OCI-LY3 (cell line): ENCODE measurements at regions not wholly inside any gene's neighbourhood (a gene's known extent, or its start where the extent isn't known, plus 50 kb on each side); places are given as distances from the start of the nearest gene placed in this dataset.
"Not testable (repeated sequence)": the region's sequence is repeated elsewhere in the genome, so short reads cannot be mapped to it uniquely, and the experiment has no call there.

ENCODE experiments used
- H2AFZ ChIP-seq: fragments of 200-600, 300-600 bp; shearing (Covaris generic); 2 replicates; pipeline ENCODE4 v1.6.0; 2014; ENCODE audit warnings: antibody characterized with exemption, low read depth, low read length
- H3K27ac ChIP-seq: fragments of 200-600, 300-600 bp; sonication (generic); 2 replicates; pipeline ENCODE4 v1.5.1; 2014; ENCODE audit warnings: mild to moderate bottlenecking, low read length, moderate library complexity, mixed read lengths
- H3K27me3 ChIP-seq: fragments of 200-600, 300-600 bp; sonication (generic); 2 replicates; pipeline ENCODE4 v1.6.1; 2014; ENCODE audit warnings: low read depth, low read length, mixed read lengths
- H3K36me3 ChIP-seq: fragments of 200-600, 300-600 bp; sonication (generic); replicated peaks from 2 replicates; pipeline ENCODE3; 2014; ENCODE audit warnings: low read depth, low read length, mixed read lengths
- H3K4me1 ChIP-seq: fragments of 300-600, 200-600 bp; sonication (generic); 2 replicates; pipeline ENCODE4 v1.6.1; 2014; ENCODE audit warnings: low read length, mixed read lengths
- H3K4me2 ChIP-seq: fragments of 200-600, 300-600 bp; sonication (generic); 2 replicates; pipeline ENCODE4 v1.6.1; 2014; ENCODE audit warnings: low read length, mixed read lengths
- H3K4me3 ChIP-seq: fragments of 300-600, 200-600 bp; sonication (generic); 2 replicates; pipeline ENCODE4 v1.5.1; 2014; ENCODE audit warnings: antibody characterized with exemption, mild to moderate bottlenecking, low read length, moderate library complexity
- H3K79me2 ChIP-seq: fragments of 300-600, 200-600 bp; shearing (Covaris generic); 2 replicates; pipeline ENCODE4 v1.6.1; 2014; ENCODE audit warnings: mild to moderate bottlenecking, low read length, mixed read lengths
- H3K9ac ChIP-seq: fragments of 300-600, 200-600 bp; shearing (Covaris generic); 2 replicates; pipeline ENCODE4 v1.6.0; 2014; ENCODE audit warnings: mild to moderate bottlenecking, low read length, moderate library complexity
- H3K9me3 ChIP-seq: fragments of 200-600, 300-600 bp; shearing (Covaris generic); 2 replicates; pipeline ENCODE4 v1.6.1; 2014; ENCODE audit warnings: low read length, mixed read lengths; ENCODE audit not compliant: insufficient read depth
- H4K20me1 ChIP-seq: fragments of 200-600, 300-600 bp; sonication (generic); 2 replicates; pipeline ENCODE4 v1.6.1; 2016; ENCODE audit warnings: low read length, mixed read lengths; ENCODE audit not compliant: insufficient read depth
- CTCF ChIP-seq: fragments of 200-600, 300-600 bp; sonication (generic); IDR thresholded peaks from 2 replicates; pipeline ENCODE4 v1.5.1; 2014; ENCODE audit warnings: antibody characterized with exemption, low read length, low read depth
- EZH2phosphoT487 ChIP-seq: fragments of 200-600 bp; shearing (Covaris generic); IDR thresholded peaks from 2 replicates; pipeline ENCODE4 v1.6.1; 2018; ENCODE audit warnings: antibody characterized with exemption, mixed run types, low read depth

GRCh38 chr10:94149702-94150101, 156.0 kb downstream of the PLCE1 start:
- no peaks in the 10 kb centered on the region for H3K36me3 ChIP-seq
- no peaks in the 10 kb centered on the region for H3K27me3 ChIP-seq
- no peak overlapping the region for H3K9ac ChIP-seq
- no peak overlapping the region for H3K27ac ChIP-seq
- no peak overlapping the region for H3K4me3 ChIP-seq
- H3K9me3 ChIP-seq = no peaks in the 10 kb centered on the region
- no peak overlapping the region for H2AFZ ChIP-seq
- TF ChIP-seq CTCF = no peak
- H3K4me2 ChIP-seq = no peak overlapping the region
- H3K4me1 ChIP-seq = no peaks in the 10 kb centered on the region
- H3K79me2 ChIP-seq = no peaks in the 10 kb centered on the region
- no peaks in the 10 kb centered on the region for H4K20me1 ChIP-seq

- H4K20me1 ChIP-seq = no peaks in the 10 kb centered on the region
- TF ChIP-seq EZH2phosphoT487 (no peak), CTCF (no peak)
- no peaks in the 10 kb centered on the region for H3K27me3 ChIP-seq
- H3K4me3 ChIP-seq = no peak overlapping the region
- no peaks in the 10 kb centered on the region for H3K9me3 ChIP-seq
- no peak overlapping the region for H3K27ac ChIP-seq
- no peaks in the 10 kb centered on the region for H3K79me2 ChIP-seq
- no peaks in the 10 kb centered on the region for H3K4me1 ChIP-seq
- no peaks in the 10 kb centered on the region for H3K36me3 ChIP-seq
- no peak overlapping the region for H2AFZ ChIP-seq
- no peak overlapping the region for H3K9ac ChIP-seq
- no peak overlapping the region for H3K4me2 ChIP-seq
Observed at GRCh38 chr10:94150541-94151184, 156.9 kb downstream of the PLCE1 start.

GRCh38 chr10:94155722-94156271, 162.1 kb downstream of the PLCE1 start:
- H3K36me3 ChIP-seq = no peaks in the 10 kb centered on the region
- H3K27me3 ChIP-seq = no peaks in the 10 kb centered on the region
- H3K4me3 ChIP-seq = no peak overlapping the region
- TF ChIP-seq CTCF = no peak
- no peak for TF ChIP-seq EZH2phosphoT487
- H3K27ac ChIP-seq = no peak overlapping the region
- no peak overlapping the region for H3K4me2 ChIP-seq
- no peak overlapping the region for H3K9ac ChIP-seq
- no peak overlapping the region for H2AFZ ChIP-seq
- H3K9me3 ChIP-seq = no peaks in the 10 kb centered on the region
- no peaks in the 10 kb centered on the region for H4K20me1 ChIP-seq
- no peaks in the 10 kb centered on the region for H3K79me2 ChIP-seq
- no peaks in the 10 kb centered on the region for H3K4me1 ChIP-seq

- no peak overlapping the region for H3K9ac ChIP-seq
Observed at GRCh38 chr10:94156453-94156852, 162.7 kb downstream of the PLCE1 start.

GRCh38 chr10:94165158-94165611, 171.5 kb downstream of the PLCE1 start:
- H3K4me1 ChIP-seq, H3K4me2 ChIP-seq, H2AFZ ChIP-seq, H3K27ac ChIP-seq, H3K9me3 ChIP-seq, H3K4me3 ChIP-seq, H4K20me1 ChIP-seq, H3K36me3 ChIP-seq, H3K9ac ChIP-seq, H3K27me3 ChIP-seq, H3K79me2 ChIP-seq: not testable (repeated sequence)

More at GRCh38 chr10:94156453-94156852, 162.7 kb downstream of the PLCE1 start:
- Histone ChIP-seq H3K4me2 (no peak overlapping the region), H3K4me3 (no peak overlapping the region), H3K27ac (no peak overlapping the region), H2AFZ (no peak overlapping the region), H3K79me2 (no peaks in the 10 kb centered on the region), H3K9me3 (no peaks in the 10 kb centered on the region), H4K20me1 (no peaks in the 10 kb centered on the region), H3K27me3 (no peaks in the 10 kb centered on the region), H3K36me3 (no peaks in the 10 kb centered on the region), H3K4me1 (no peaks in the 10 kb centered on the region)
- no peak for TF ChIP-seq CTCF
- TF ChIP-seq EZH2phosphoT487 = no peak
